BE2C (cell line): ENCODE measurements at regions not wholly inside any gene's neighbourhood (a gene's known extent, or its start where the extent isn't known, plus 50 kb on each side); places are given as distances from the start of the nearest gene placed in this dataset.

ENCODE experiments used
- DNase-seq: peaks from one replicate; pipeline ENCODE4 v3.0.0-alpha.2; 2020
- H3K27me3 ChIP-seq: fragments of 250-450 bp; sonication (Bioruptor Pico); 2 replicates; pipeline ENCODE4 v1.5.1; 2020; ENCODE audit warnings: mild to moderate bottlenecking
- H3K36me3 ChIP-seq: fragments of 250-450 bp; sonication (Bioruptor Pico); 2 replicates; pipeline ENCODE4 v1.5.1; 2020; ENCODE audit warnings: mild to moderate bottlenecking
- H3K4me1 ChIP-seq: fragments of 250-450 bp; sonication (Bioruptor Pico); 2 replicates; pipeline ENCODE4 v1.5.1; 2020
- H3K4me3 ChIP-seq: 2 replicates; pipeline ENCODE4 v1.5.1; 2011; ENCODE audit warnings: low read depth, low read length
- H3K9me3 ChIP-seq: fragments of 250-450 bp; sonication (Bioruptor Pico); 2 replicates; pipeline ENCODE4 v1.5.1; 2020
- TF ChIP-seq, protein P1 (sequence below): IDR thresholded peaks from 2 replicates; pipeline ENCODE4 v1.5.1; 2012; ENCODE audit warnings: mild to moderate bottlenecking, low read depth, low read length

DNA sequence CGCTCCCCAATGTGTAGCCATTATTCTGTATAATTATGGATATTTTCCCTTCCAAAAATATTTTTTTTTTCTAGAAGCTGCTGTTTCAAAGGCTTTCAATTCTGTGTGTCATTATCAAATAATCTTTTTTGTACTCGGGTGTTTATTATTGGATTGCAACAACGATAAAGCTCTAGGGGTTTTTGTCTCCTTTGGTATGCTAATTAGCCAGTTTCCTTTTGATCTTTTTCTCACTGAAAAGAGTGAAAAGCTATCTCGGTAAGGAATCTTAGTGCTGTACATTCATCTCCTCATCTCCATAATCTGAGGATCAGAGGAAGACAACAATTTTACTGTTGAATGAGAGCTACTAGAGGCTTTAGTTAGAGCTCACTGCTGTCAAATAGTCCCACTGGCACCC lies 136.6 kb downstream of the OLFM4 start:
- Histone ChIP-seq H3K27me3 (no peaks in the 10 kb centered on the region), H3K4me1 (no peaks in the 10 kb centered on the region), H3K4me3 (no peak overlapping the region), H3K9me3 (no peaks in the 10 kb centered on the region), H3K36me3 (no peaks in the 10 kb centered on the region)
- no peak for DNase-seq
- TF ChIP-seq, protein P1, sequence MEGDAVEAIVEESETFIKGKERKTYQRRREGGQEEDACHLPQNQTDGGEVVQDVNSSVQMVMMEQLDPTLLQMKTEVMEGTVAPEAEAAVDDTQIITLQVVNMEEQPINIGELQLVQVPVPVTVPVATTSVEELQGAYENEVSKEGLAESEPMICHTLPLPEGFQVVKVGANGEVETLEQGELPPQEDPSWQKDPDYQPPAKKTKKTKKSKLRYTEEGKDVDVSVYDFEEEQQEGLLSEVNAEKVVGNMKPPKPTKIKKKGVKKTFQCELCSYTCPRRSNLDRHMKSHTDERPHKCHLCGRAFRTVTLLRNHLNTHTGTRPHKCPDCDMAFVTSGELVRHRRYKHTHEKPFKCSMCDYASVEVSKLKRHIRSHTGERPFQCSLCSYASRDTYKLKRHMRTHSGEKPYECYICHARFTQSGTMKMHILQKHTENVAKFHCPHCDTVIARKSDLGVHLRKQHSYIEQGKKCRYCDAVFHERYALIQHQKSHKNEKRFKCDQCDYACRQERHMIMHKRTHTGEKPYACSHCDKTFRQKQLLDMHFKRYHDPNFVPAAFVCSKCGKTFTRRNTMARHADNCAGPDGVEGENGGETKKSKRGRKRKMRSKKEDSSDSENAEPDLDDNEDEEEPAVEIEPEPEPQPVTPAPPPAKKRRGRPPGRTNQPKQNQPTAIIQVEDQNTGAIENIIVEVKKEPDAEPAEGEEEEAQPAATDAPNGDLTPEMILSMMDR: no peak

DNA sequence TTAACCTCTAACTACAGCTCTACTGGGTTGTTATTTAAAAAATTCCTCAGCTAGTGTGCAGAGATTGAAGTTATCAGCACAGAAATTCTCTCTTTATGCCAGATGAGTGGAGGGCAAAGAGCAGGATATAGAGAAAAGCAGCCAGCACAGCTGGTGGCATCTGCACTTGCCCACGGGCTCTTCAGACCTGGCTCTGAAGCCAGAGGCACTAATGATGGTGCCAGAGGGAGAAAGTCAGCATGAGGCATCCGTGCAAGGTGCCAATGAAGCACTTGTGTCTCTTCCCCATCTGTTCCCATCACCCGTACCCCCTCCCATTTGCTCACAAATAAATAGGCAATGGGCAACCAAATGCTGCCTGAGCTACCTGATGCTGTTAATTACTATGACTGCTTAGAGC lies 138.9 kb downstream of the OLFM4 start:
- TF ChIP-seq, protein P1: no peak
- Histone ChIP-seq H3K27me3 (no peaks in the 10 kb centered on the region), H3K36me3 (no peaks in the 10 kb centered on the region), H3K4me3 (no peak overlapping the region), H3K4me1 (no peaks in the 10 kb centered on the region), H3K9me3 (no peaks in the 10 kb centered on the region)
- no peak for DNase-seq

DNA sequence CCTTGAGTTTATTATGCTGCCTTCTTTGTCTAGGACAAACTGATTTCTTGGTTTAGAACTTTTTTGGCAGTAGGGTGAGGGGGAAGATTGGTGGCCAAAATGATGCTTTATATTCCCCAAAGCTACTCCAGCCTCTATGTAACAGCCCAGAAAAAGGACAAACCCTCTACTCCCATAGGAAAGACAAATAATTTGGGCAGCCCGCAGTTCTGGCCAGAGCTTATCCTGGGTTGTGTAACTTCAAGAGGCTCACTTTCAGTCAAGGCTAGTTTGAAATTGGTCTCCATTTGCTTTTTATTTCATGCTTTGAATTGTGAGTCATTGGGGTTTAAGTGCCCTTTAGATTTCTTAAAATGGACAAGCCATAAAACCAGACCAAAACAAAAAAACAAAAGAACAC lies 142.3 kb downstream of the OLFM4 start:
- Histone ChIP-seq H3K4me1 (no peaks in the 10 kb centered on the region), H3K4me3 (no peak overlapping the region), H3K9me3 (no peaks in the 10 kb centered on the region), H3K27me3 (no peaks in the 10 kb centered on the region), H3K36me3 (no peaks in the 10 kb centered on the region)
- no peak for DNase-seq
- TF ChIP-seq, protein P1: no peak

DNA sequence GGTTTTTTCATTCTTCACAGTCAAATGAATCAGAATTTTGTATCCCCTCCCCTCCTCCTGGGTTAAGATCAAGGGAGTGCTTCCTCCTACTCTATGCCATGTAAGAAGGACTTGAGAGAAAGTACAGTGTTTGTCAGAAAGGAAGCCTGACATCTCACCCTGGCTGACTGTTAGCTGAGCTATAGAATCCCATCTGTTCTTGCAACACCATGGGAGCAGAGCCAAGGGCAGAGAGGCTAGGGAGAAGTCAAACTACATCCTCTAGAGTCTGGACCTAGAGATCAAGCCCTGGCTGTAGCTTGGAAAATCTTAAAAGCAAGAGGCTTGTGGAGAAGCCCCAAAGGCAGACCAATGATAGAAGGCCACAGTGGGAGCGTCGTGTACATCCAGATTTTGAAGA lies 145.9 kb downstream of the OLFM4 start:
- no peaks in the 10 kb centered on the region for H3K27me3 ChIP-seq
- DNase-seq: no peak
- no peaks in the 10 kb centered on the region for H3K4me1 ChIP-seq
- no peak overlapping the region for H3K4me3 ChIP-seq
- TF ChIP-seq, protein P1: no peak
- no peaks in the 10 kb centered on the region for H3K36me3 ChIP-seq
- H3K9me3 ChIP-seq: no peaks in the 10 kb centered on the region

DNA sequence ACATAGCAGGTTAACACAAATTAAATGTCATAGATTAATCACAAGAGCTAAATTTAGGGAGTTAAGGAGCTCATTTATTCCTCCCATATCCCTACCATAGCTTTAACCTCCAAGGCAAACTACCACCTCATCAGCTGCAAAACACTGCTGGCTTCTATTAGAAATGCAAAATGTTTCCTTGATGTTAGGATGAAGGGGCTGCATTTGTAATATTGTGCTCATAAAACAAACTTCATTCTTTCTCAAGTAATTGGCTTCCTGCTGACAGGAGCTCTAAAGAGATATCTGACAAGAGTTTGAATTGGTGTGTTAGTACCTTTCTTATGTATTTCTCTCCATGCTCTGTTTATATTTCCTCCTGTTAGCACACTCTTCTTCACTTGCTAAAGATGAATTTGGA lies 152.1 kb downstream of the OLFM4 start:
- TF ChIP-seq, protein P1: no peak
- H3K36me3 ChIP-seq: no peaks in the 10 kb centered on the region
- no peaks in the 10 kb centered on the region for H3K9me3 ChIP-seq
- DNase-seq: no peak
- no peaks in the 10 kb centered on the region for H3K27me3 ChIP-seq
- H3K4me1 ChIP-seq: no peaks in the 10 kb centered on the region
- no peak overlapping the region for H3K4me3 ChIP-seq

DNA sequence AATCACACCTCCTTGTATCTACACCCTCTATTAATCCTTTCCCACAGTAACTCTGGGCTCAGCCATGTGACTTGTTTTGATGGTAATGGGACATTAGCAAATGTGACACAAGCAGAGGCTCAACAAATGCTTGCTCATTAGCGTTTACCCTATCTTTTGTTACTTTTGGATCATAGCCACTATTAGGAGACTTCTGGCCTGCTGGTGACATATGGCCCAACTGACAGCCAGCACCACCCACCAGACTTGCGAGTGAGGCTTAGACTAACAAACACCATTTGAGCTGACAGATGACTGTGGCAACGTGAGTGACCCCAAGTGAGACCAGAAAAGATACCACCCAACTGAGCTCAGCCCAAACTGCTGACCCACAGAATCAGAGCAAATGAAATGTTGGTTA lies 154.1 kb downstream of the OLFM4 start:
- Histone ChIP-seq H3K9me3 (no peaks in the 10 kb centered on the region), H3K4me3 (no peak overlapping the region), H3K36me3 (no peaks in the 10 kb centered on the region), H3K27me3 (no peaks in the 10 kb centered on the region), H3K4me1 (no peaks in the 10 kb centered on the region)
- DNase-seq: no peak
- TF ChIP-seq, protein P1: no peak
